SK-N-MC (cell line): ENCODE measurements at regions not wholly inside any gene's neighbourhood (a gene's known extent, or its start where the extent isn't known, plus 50 kb on each side); places are given as distances from the start of the nearest gene placed in this dataset.

Source experiments
- DNase-seq: peaks from one replicate; pipeline ENCODE4 v3.0.0-alpha.2; 2011; ENCODE audit warnings: low read depth, low spot score
- H3K27ac ChIP-seq: fragments of 200-600 bp; sonication (generic); 2 replicates; pipeline ENCODE4 v1.5.1; 2016; ENCODE audit warnings: mixed run types
- H3K36me3 ChIP-seq: fragments of 200-600 bp; sonication (generic); 2 replicates; pipeline ENCODE4 v1.6.1; 2017; ENCODE audit warnings: antibody characterized with exemption, low read length, mixed read lengths; ENCODE audit not compliant: insufficient read depth
- H3K4me3 ChIP-seq: fragments of 200-600 bp; sonication (generic); 2 replicates; pipeline ENCODE4 v1.5.1; 2016
- H3K9ac ChIP-seq: fragments of 200-600 bp; sonication (generic); 2 replicates; pipeline ENCODE4 v1.8.0; 2017; ENCODE audit warnings: mixed run types, mixed read lengths; ENCODE audit not compliant: insufficient read length
- H3K9me3 ChIP-seq: fragments of 200-600 bp; sonication (generic); 2 replicates; pipeline ENCODE4 v1.6.1; 2017; ENCODE audit warnings: low read depth, mild to moderate bottlenecking, antibody characterized with exemption, low read length, moderate library complexity, mixed read lengths
- EZH2 ChIP-seq: fragments of 200-600 bp; sonication (generic); IDR thresholded peaks from one replicate; pipeline ENCODE4 v1.6.1; 2017; ENCODE audit warnings: antibody characterized with exemption
- FOXP2 ChIP-seq: optimal IDR thresholded peaks from 2 replicates; pipeline ENCODE3; 2011; ENCODE audit warnings: mild to moderate bottlenecking, moderate library complexity; ENCODE audit not compliant: insufficient read depth; ENCODE audit errors: extremely low read length, control extremely low read depth
- POLR2AphosphoS5 ChIP-seq: IDR thresholded peaks from 2 replicates; pipeline ENCODE4 v1.6.1; 2012; ENCODE audit warnings: mild to moderate bottlenecking, low read depth, low read length, borderline replicate concordance

DNA sequence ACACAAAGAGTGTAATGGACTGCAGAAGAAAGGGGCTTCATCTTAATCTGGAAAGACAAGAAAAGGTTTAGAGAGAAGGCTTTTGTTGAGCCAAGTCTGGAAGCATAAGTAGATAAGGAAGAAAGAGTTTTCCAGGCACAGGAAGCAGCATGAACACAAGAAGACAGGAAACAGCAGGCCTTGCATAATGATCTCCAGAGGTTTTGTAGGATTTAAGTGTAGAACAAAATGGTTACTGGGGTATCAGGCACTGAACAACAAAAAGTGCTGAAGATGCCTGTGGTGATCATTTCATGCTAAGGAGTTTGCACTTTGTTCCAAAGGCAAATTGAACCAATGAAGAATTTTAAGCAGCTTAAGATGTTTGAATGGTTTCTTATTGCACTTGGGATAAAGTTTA is 281.6 kb upstream of the TANK start:
- peak; percentile 56 for DNase-seq
- peak overlapping the region; percentile 38 for H3K27ac ChIP-seq
- no peak overlapping the region for H3K9ac ChIP-seq
- no peaks in the 10 kb centered on the region for H3K36me3 ChIP-seq
- no peaks in the 10 kb centered on the region for H3K9me3 ChIP-seq
- H3K4me3 ChIP-seq, result no peak overlapping the region
- TF ChIP-seq EZH2 (no peak), POLR2AphosphoS5 (no peak), FOXP2 (no peak)

DNA sequence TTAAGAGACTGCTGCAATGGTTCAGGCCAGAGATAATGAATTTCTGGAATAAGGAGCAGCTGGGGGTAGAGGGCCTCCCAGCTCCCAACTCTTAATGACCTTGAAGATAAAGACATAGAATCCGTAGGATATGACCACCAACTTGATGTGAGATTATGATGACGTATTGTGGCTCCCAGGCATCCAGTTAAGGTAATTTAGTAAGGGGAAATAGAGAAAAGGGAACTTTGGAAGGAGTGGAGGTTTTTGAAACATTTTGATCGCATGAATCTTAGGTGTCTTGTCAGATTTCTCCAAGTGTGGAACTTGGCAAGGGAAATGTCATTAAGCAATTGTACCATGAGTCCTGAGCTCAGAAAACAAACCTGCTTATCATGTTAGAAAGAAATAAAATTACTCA is 277.3 kb upstream of the TANK start:
- no peak for DNase-seq
- no peak overlapping the region for H3K27ac ChIP-seq
- no peak overlapping the region for H3K9ac ChIP-seq
- H3K9me3 ChIP-seq, result no peaks in the 10 kb centered on the region
- H3K36me3 ChIP-seq, result no peaks in the 10 kb centered on the region
- no peak overlapping the region for H3K4me3 ChIP-seq
- TF ChIP-seq EZH2 (no peak), POLR2AphosphoS5 (no peak), FOXP2 (no peak)

DNA sequence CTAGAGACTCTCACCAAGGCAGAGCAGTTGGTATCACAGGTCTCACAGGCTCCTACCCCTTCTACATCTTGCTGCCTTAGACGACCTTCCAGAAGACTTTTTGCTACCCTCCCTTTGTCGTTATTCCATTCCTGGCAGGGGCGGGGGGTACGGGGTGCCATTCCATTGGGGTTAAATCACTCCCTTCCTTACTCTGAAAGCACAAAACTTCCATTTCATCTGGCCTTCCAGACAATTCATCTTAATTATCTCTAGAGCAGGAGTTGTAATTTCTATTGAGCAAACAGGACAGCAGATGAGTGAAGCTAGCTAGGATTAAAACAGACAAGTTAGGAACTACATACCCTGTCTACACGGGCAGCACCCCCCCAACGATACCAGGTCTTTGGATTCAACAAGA is 276.2 kb upstream of the TANK start:
- Histone ChIP-seq H3K9ac (no peak overlapping the region), H3K9me3 (no peaks in the 10 kb centered on the region), H3K4me3 (no peak overlapping the region), H3K36me3 (no peaks in the 10 kb centered on the region), H3K27ac (no peak overlapping the region)
- DNase-seq, result no peak
- TF ChIP-seq EZH2, result no peak
- TF ChIP-seq FOXP2, result no peak
- no peak for TF ChIP-seq POLR2AphosphoS5

DNA sequence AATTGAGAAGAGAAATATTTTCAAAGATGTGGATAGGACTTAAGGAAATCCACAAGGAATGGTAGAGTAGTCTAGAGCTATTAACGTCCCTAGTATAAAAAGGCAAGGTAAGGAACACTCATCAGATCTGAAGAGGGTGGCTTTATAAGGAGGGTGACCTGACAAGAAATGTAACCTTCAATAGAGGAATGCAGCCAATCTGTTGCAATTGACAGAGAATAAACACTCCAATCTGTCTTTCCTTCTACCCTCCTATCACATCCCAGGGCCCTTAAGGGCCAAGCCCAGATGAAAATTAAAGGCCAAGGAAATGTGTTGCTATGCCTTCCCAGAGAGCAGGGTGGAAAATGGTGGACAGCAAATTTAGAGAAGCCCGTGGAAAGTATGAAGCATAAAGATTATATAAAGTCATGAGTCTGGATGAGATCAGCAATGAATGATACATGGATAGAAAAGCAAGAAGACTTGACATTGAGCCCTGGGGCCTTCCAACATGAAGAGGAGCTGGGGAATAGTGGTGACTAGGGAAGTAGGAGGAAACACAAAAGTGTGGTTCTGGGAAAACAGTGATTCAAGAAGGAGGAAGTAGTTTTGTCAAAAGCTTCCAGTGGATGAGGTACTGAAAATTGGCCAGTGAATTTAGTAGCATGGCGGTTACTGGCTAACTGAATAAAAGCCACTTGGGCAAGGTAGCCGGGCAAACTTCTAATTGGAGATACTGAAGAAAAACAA is 270.6 kb upstream of the TANK start:
- Histone ChIP-seq H3K27ac (no peak overlapping the region), H3K36me3 (no peaks in the 10 kb centered on the region), H3K9ac (no peak overlapping the region), H3K4me3 (no peak overlapping the region), H3K9me3 (no peaks in the 10 kb centered on the region)
- DNase-seq, result no peak
- no peak for TF ChIP-seq FOXP2
- TF ChIP-seq EZH2, result no peak
- TF ChIP-seq POLR2AphosphoS5, result no peak

DNA sequence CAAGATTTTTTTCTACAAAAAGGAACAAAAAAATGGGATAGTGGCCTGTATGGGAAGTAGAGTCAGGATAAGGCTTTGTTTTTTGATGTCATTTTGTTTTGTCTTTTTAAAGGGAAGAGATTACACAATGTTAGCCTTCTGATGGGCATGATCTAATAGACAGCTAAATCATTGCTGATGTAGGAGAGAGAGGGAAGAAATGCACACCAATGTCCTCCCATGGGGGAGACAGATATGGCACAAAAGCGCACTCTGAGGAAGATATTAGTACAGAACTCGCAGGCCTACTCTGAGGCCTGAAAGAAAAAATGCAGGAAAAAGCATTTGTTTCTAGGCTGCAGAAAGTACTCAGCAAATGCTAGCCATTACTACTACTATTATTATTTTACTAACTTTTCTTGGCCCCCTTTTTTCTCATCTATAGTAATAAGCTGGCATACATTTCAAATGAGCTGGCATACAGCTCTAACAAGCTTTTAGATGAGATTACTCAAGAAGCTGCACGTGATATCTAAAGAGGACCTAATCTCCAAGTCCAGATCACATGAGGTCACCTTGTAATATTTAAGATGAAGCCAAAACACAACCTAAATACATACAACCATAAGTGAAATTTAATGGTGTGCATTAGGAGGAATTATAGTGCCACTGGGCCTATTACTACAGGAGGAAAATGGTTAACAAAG is 269.4 kb upstream of the TANK start:
- H3K9me3 ChIP-seq, result no peaks in the 10 kb centered on the region; the same call in 1 of the 2 replicates
- H3K27ac ChIP-seq, result no peak overlapping the region
- DNase-seq, result no peak
- H3K4me3 ChIP-seq, result no peak overlapping the region
- H3K9ac ChIP-seq, result no peak overlapping the region
- H3K36me3 ChIP-seq, result no peaks in the 10 kb centered on the region
- no peak for TF ChIP-seq POLR2AphosphoS5
- no peak for TF ChIP-seq EZH2
- TF ChIP-seq FOXP2, result no peak

DNA sequence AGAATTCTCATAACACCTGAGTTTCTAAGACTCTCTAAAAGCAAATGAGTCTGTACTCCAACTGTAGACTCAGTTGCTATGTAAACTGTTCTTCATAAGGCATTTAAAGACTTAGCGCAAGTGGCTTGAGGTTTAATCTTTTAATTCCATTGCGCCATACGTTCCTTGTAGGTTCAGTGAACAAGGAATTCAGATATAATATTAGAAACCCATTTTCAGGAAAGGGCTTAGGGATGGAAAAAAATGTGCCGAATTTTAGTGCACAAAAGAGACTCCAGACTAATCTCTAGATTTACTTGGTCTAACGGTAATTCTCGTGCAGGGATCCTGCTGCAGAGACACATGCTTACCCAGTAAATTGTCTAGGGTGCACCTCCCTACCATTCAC is 268.9 kb upstream of the TANK start:
- H3K27ac ChIP-seq, result no peak overlapping the region
- no peaks in the 10 kb centered on the region; the same call in 1 of the 2 replicates for H3K9me3 ChIP-seq
- H3K36me3 ChIP-seq, result no peaks in the 10 kb centered on the region
- no peak overlapping the region for H3K4me3 ChIP-seq
- no peak overlapping the region for H3K9ac ChIP-seq
- DNase-seq, result no peak
- TF ChIP-seq EZH2 (no peak), POLR2AphosphoS5 (no peak), FOXP2 (no peak)

DNA sequence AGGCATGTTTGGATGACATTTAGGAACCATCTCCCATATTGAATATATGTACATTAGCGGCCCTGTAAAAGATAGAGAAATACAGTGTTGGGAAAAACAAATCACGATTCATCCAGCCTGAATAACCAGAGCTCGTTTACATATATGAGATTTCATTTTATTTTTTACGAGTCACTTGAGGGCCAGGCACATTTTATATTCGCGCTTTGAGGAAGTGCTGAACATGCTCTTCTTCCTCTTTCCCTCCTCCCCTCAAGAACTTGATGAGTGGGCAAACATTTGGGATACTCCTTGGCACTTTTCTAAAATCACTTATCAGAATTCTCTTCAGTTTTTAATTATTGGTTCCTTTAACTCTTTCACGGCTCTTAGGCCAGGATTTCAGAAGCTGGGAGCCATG is 268.0 kb upstream of the TANK start:
- no peak for TF ChIP-seq EZH2
- TF ChIP-seq POLR2AphosphoS5, result peak; percentile 33; the same call in 1 of the 2 replicates
- Histone ChIP-seq H3K27ac (peak overlapping the region; percentile 67; the same call in 1 of the 2 replicates), H3K4me3 (peak overlapping the region; percentile 30; the same call in 1 of the 2 replicates), H3K36me3 (no peaks in the 10 kb centered on the region), H3K9me3 (no peaks in the 10 kb centered on the region; the same call in 1 of the 2 replicates), H3K9ac (no peak overlapping the region)
- peak; percentile 71 for DNase-seq

DNA sequence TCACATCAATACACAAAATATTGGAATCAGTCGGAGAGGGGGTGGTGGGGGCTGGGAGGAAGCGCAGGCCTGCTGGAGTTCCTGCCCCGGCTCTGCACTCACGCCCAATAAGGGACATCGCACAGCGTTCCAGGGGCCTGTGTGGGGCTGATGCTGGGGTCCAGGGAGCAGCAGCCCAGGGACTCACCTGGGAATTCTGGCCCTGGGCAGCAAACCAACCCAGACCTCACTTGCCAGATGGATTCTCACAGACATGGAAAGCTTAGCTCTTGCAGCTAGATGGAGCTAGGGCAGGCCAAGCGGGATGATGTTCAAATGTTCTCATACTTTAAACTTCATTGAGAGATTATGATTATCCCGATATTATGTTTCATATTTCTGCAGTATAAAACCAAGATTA is 266.6 kb upstream of the TANK start:
- no peak overlapping the region for H3K9ac ChIP-seq
- TF ChIP-seq FOXP2, result no peak
- TF ChIP-seq EZH2, result no peak
- no peak for TF ChIP-seq POLR2AphosphoS5
- no peaks in the 10 kb centered on the region for H3K36me3 ChIP-seq
- no peak overlapping the region for H3K27ac ChIP-seq
- DNase-seq, result no peak
- no peak overlapping the region for H3K4me3 ChIP-seq
- no peaks in the 10 kb centered on the region; the same call in 1 of the 2 replicates for H3K9me3 ChIP-seq
